Spleen (tissue), 7 donors: ENCODE measurements at regions not wholly inside any gene's neighbourhood (a gene's known extent, or its start where the extent isn't known, plus 50 kb on each side); places are given as distances from the start of the nearest gene placed in this dataset.
"Not testable (repeated sequence)": the region's sequence is repeated elsewhere in the genome, so short reads cannot be mapped to it uniquely, and the experiment has no call there.

ENCODE experiments used
- CTCF ChIP-seq, 11 experiments: fragments of 200-600 bp in 7 of 11; fragments of 450-650 bp in 4 of 11; sonication (generic) in 4 of 11; IDR thresholded peaks in 8 of 11; conservative IDR thresholded peaks in 3 of 11; 1 replicate in 7 of 11; 2 replicates in 4 of 11; pipeline versions ENCODE4 v1.4.0 to v1.8.0; 2016 to 2021; ENCODE audit warnings: antibody characterized with exemption in 11 of 11, inconsistent platforms in 4 of 11, mild to moderate bottlenecking in 1 of 11
- POLR2A ChIP-seq, 3 donors: fragments of 450-650 bp; IDR thresholded peaks; one replicate each; pipeline ENCODE4 v1.5.1; 2017; ENCODE audit warnings: antibody characterized with exemption in 3 of 3, mild to moderate bottlenecking in 1 of 3
- donor health status: DM: no; HTN: no; CAD: no; lungs with moderate emphysema.
- donor health status: DM: no; HTN: no; CAD: no.
- donor health status: DM: no; HTN: no; CAD: no.

GRCh38 chr5:7263398-7264015 lies 132.4 kb upstream of the ADCY2 start:
- TF ChIP-seq CTCF (IDR thresholded peaks at IDR 0.05 in 8 of 11, conservative IDR thresholded peaks at IDR 0.05 in 3 of 11); POLR2A (IDR thresholded peaks at IDR 0.05): not testable (repeated sequence)
